IMR-90 (cell line): ENCODE measurements at regions not wholly inside any gene's neighbourhood (a gene's known extent, or its start where the extent isn't known, plus 50 kb on each side); places are given as distances from the start of the nearest gene placed in this dataset.

ENCODE experiments used
- ATAC-seq: fragments of 200-7000 bp; cut with Tn5 transposase; 2 replicates; pipeline ENCODE4 v1.9.1; 2020; ENCODE audit warnings: low read depth, mild to moderate bottlenecking, moderate library complexity
- BruUV-seq: library from RNA; stranded (reverse); fragments of 400-500 nt; replicated peaks from 2 replicates; lab custom pipeline; 2021; lab: Mats Ljungman, UMichigan
- CTCF ChIA-PET: fragments of 300-600 bp; formaldehyde crosslinking; extraction: SDS; loops from one replicate; lab custom pipeline; 2021; ENCODE audit warnings: antibody characterized with exemption; lab: Yijun Ruan, JAX
- POLR2A ChIA-PET: fragments of 300-600 bp; sonication (Branson Sonifier 250); formaldehyde crosslinking; loops from one replicate; lab custom pipeline; 2022; ENCODE audit warnings: antibody characterized with exemption; ENCODE audit not compliant: unreplicated experiment; lab: Charles Lee
- DNase-seq: peaks from one replicate; pipeline ENCODE4 v3.0.0; 2013
- H2AFZ ChIP-seq: replicated peaks from 2 replicates; pipeline ENCODE3; 2013; ENCODE audit warnings: low read length, mild to moderate bottlenecking; ENCODE audit not compliant: poor library complexity
- H2AK5ac ChIP-seq: 2 replicates; pipeline ENCODE4 v1.6.1; 2013; ENCODE audit warnings: low read depth, low read length, inconsistent platforms
- H2AK9ac ChIP-seq: replicated peaks from 2 replicates; pipeline ENCODE3; 2013; ENCODE audit warnings: mild to moderate bottlenecking, low read depth, low read length, moderate library complexity; ENCODE audit not compliant: poor library complexity
- H2BK120ac ChIP-seq: 2 replicates; pipeline ENCODE4 v1.6.1; 2013; ENCODE audit warnings: low read depth, low read length, inconsistent platforms
- H2BK15ac ChIP-seq: 3 replicates; pipeline ENCODE4 v1.6.1; 2013; ENCODE audit warnings: low read depth, low read length, inconsistent platforms
- H2BK20ac ChIP-seq: 2 replicates; pipeline ENCODE4 v1.6.1; 2013; ENCODE audit warnings: low read depth, mild to moderate bottlenecking, inconsistent platforms, low read length, moderate library complexity
- H2BK5ac ChIP-seq: 2 replicates; pipeline ENCODE4 v1.6.1; 2013; ENCODE audit warnings: mild to moderate bottlenecking, low read depth, low read length, inconsistent platforms; ENCODE audit not compliant: poor library complexity, severe bottlenecking
- H3K14ac ChIP-seq: replicated peaks from 2 replicates; pipeline ENCODE4 v1.6.1; 2013; ENCODE audit warnings: low read depth, low read length, inconsistent platforms
- H3K18ac ChIP-seq: 2 replicates; pipeline ENCODE4 v1.6.1; 2013; ENCODE audit warnings: low read depth, low read length, control low read depth
- H3K23ac ChIP-seq: 2 replicates; pipeline ENCODE4 v1.6.1; 2013; ENCODE audit warnings: low read depth, low read length, inconsistent platforms
- H3K27ac ChIP-seq: 2 replicates; pipeline ENCODE4 v1.5.1; 2013; ENCODE audit warnings: mild to moderate bottlenecking, control low read depth, low read length; ENCODE audit not compliant: insufficient read depth
- H3K27me3 ChIP-seq: 2 replicates; pipeline ENCODE4 v1.6.1; 2013; ENCODE audit warnings: low read length; ENCODE audit not compliant: control insufficient read depth, insufficient read depth
- H3K36me3 ChIP-seq: 2 replicates; pipeline ENCODE4 v1.6.1; 2013; ENCODE audit warnings: low read length, mixed read lengths; ENCODE audit not compliant: control insufficient read depth, insufficient read depth
- H3K4ac ChIP-seq: 2 replicates; pipeline ENCODE4 v1.6.1; 2013; ENCODE audit warnings: low read depth, low read length, inconsistent platforms
- H3K4me1 ChIP-seq: 2 replicates; pipeline ENCODE4 v1.6.1; 2013; ENCODE audit warnings: low read length, mixed read lengths; ENCODE audit not compliant: control insufficient read depth, insufficient read depth
- H3K4me2 ChIP-seq: 2 replicates; pipeline ENCODE4 v1.6.1; 2013; ENCODE audit warnings: low read depth, mild to moderate bottlenecking, control low read depth, low read length, moderate library complexity
- H3K4me3 ChIP-seq: 2 replicates; pipeline ENCODE4 v1.5.1; 2013; ENCODE audit warnings: low read depth, mild to moderate bottlenecking, control low read depth, low read length, moderate library complexity; ENCODE audit not compliant: insufficient read depth
- H3K56ac ChIP-seq: 2 replicates; pipeline ENCODE4 v1.6.1; 2013; ENCODE audit warnings: low read length, inconsistent platforms; ENCODE audit not compliant: insufficient read depth; ENCODE audit errors: extremely low read depth
- H3K79me1 ChIP-seq, 2 experiments: 2 replicates each; pipeline ENCODE4 v1.6.1; 2013; ENCODE audit warnings: low read length in 2 of 2, inconsistent platforms in 1 of 2, low read depth in 1 of 2
- H3K9ac ChIP-seq: 2 replicates; pipeline ENCODE4 v1.6.1; 2013; ENCODE audit warnings: low read depth, low read length, control low read depth
- H3K9me1 ChIP-seq: 2 replicates; pipeline ENCODE4 v1.6.1; 2013; ENCODE audit warnings: low read length, inconsistent platforms; ENCODE audit not compliant: insufficient read depth
- H3K9me3 ChIP-seq: 2 replicates; pipeline ENCODE4 v1.6.1; 2013; ENCODE audit warnings: low read length; ENCODE audit not compliant: control insufficient read depth, insufficient read depth
- H4K20me1 ChIP-seq: 2 replicates; pipeline ENCODE4 v1.6.1; 2013; ENCODE audit warnings: low read length, inconsistent platforms; ENCODE audit not compliant: insufficient read depth
- H4K5ac ChIP-seq: 2 replicates; pipeline ENCODE4 v1.6.1; 2013; ENCODE audit warnings: mild to moderate bottlenecking, low read depth, low read length, control low read depth
- H4K8ac ChIP-seq, 2 experiments: 2 replicates each; pipeline ENCODE4 v1.6.1; 2013; ENCODE audit warnings: low read depth in 2 of 2, low read length in 2 of 2, control low read depth in 1 of 2, inconsistent platforms in 1 of 2
- H4K91ac ChIP-seq: 2 replicates; pipeline ENCODE4 v1.6.1; 2013; ENCODE audit warnings: low read depth, low read length, inconsistent platforms; ENCODE audit not compliant: insufficient read depth
- BHLHE40 ChIP-seq: fragments of 150-350 bp; IDR thresholded peaks from 2 replicates; pipeline ENCODE4 v1.6.1; 2016; ENCODE audit warnings: mild to moderate bottlenecking, low read depth, low read length
- CEBPB ChIP-seq: IDR thresholded peaks from 2 replicates; pipeline ENCODE4 v1.6.1; 2012; ENCODE audit warnings: low read depth, low read length, improper control_type of control experiment
- CHD1 ChIP-seq: IDR thresholded peaks from 2 replicates; pipeline ENCODE4 v1.6.1; 2012; ENCODE audit warnings: low read depth, low read length, improper control_type of control experiment
- FOS ChIP-seq: fragments of 150-350 bp; IDR thresholded peaks from 2 replicates; pipeline ENCODE4 v1.6.1; 2016; ENCODE audit warnings: low read depth, low read length
- MAFK ChIP-seq: IDR thresholded peaks from 2 replicates; pipeline ENCODE4 v1.6.1; 2012; ENCODE audit warnings: low read depth, low read length, improper control_type of control experiment
- MAZ ChIP-seq: IDR thresholded peaks from 2 replicates; pipeline ENCODE4 v1.6.1; 2012; ENCODE audit warnings: low read depth, mild to moderate bottlenecking, low read length, improper control_type of control experiment, moderate library complexity, borderline replicate concordance
- MXI1 ChIP-seq: IDR thresholded peaks from 2 replicates; pipeline ENCODE4 v1.6.1; 2012; ENCODE audit warnings: low read depth, mild to moderate bottlenecking, low read length, moderate library complexity, borderline replicate concordance
- NFE2L2 ChIP-seq: fragments of 150-350 bp; IDR thresholded peaks from 2 replicates; pipeline ENCODE4 v1.6.1; 2016; ENCODE audit warnings: low read depth, mild to moderate bottlenecking, low read length
- POLR2A ChIP-seq: IDR thresholded peaks from 2 replicates; pipeline ENCODE4 v1.6.1; 2012; ENCODE audit warnings: mild to moderate bottlenecking, low read depth, low read length
- RAD21 ChIP-seq: IDR thresholded peaks from 2 replicates; pipeline ENCODE4 v1.6.1; 2012; ENCODE audit warnings: low read length, improper control_type of control experiment
- RCOR1 ChIP-seq: IDR thresholded peaks from 2 replicates; pipeline ENCODE4 v1.6.1; 2012; ENCODE audit warnings: mild to moderate bottlenecking, low read length, improper control_type of control experiment; ENCODE audit not compliant: insufficient replicate concordance
- RFX5 ChIP-seq: IDR thresholded peaks from 2 replicates; pipeline ENCODE4 v1.8.0; 2012; ENCODE audit warnings: low read depth, mild to moderate bottlenecking, low read length, moderate library complexity
- SMC3 ChIP-seq: fragments of 150-350 bp; IDR thresholded peaks from 2 replicates; pipeline ENCODE4 v1.6.1; 2016; ENCODE audit warnings: low read depth, mild to moderate bottlenecking, antibody characterized with exemption, low read length, moderate library complexity
- USF2 ChIP-seq: fragments of 150-350 bp; IDR thresholded peaks from 2 replicates; pipeline ENCODE4 v1.6.1; 2017; ENCODE audit warnings: mild to moderate bottlenecking, antibody characterized with exemption, low read length, low read depth
- WGBS, 2 experiments: methylation state at CpG; one replicate each; pipeline versions ENCODE4 v1.1.5 to v1.1.7; 2013; ENCODE audit warnings: missing lambda C conversion rate in 2 of 2; ENCODE audit not compliant: insufficient read length in 1 of 2; ENCODE audit errors: extremely low coverage in 2 of 2; 5-methylcytosine and 5-hydroxymethylcytosine counted together
- dilution Hi-C: fragments of 300-500 bp; cut with HindIII; formaldehyde crosslinking; loops from one replicate; pipeline ENCODE4 v1.14.3; 2018; ENCODE audit warnings: low sequenced_read_pairs; ENCODE audit not compliant: unreplicated experiment
- in situ Hi-C: fragments of 300-500 bp; cut with MboI; formaldehyde crosslinking; loops from 3 replicates; pipeline ENCODE4 v1.14.3; 2019; ENCODE audit warnings: low sequenced_read_pairs, inconsistent platforms, mixed read lengths
- intact Hi-C: fragments of 100-400 bp; cut with micrococcal nuclease; formaldehyde crosslinking; loops from 2 replicates; pipeline ENCODE4 v1.10.0; 2022
- TF ChIP-seq, protein P1 (sequence below): conservative IDR thresholded peaks from 2 replicates; pipeline ENCODE4 v1.5.1; 2012; ENCODE audit warnings: mild to moderate bottlenecking, low read depth, low read length, improper control_type of control experiment
- TF ChIP-seq, protein P2 (sequence below): fragments of 150-350 bp; IDR thresholded peaks from 2 replicates; pipeline ENCODE4 v1.6.1; 2016; ENCODE audit warnings: low read depth, mild to moderate bottlenecking, low read length, moderate library complexity, borderline replicate concordance

DNA sequence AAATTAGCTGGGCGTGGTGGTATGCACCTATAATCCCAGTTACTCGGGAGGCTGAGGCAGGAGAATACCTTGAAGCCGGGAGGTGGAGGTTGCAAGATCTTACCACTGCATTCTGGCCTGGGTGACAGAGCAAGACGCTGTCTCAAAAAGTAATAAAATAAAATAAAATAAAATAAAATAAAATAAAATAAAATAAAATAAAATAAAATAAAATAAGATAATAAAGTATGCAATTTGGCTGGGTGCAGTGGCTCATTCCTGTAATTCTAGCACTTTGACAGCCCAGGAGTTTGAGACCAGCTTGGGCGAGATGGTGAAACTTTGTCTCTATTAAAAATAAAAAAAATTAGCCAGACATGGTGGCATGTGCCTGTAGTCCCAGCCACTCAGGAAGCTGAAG lies 85.6 kb upstream of the XPO1 start:
- H3K4me1 ChIP-seq = 0 out of 2 replicates have a peak, but pooled peaks cover 2% of the 10 kb centered on the region
- peaks cover 3% of the 10 kb centered on the region for H3K9me1 ChIP-seq
- H4K91ac ChIP-seq = no peak overlapping the region
- H2BK5ac ChIP-seq = no peak overlapping the region
- DNase-seq (no peak), ATAC-seq (no peak)
- no peak overlapping the region for H3K23ac ChIP-seq
- intact Hi-C loops (no loop called here), dilution Hi-C loops (no loop called here), in situ Hi-C loops (no loop called here)
- H3K4me2 ChIP-seq = no peak overlapping the region
- no peak overlapping the region for H3K4ac ChIP-seq
- H3K18ac ChIP-seq = no peak overlapping the region
- H3K27me3 ChIP-seq = no peaks in the 10 kb centered on the region
- H2BK20ac ChIP-seq = no peak overlapping the region
- no peaks in the 10 kb centered on the region for H3K9me3 ChIP-seq
- H4K8ac ChIP-seq = no peak overlapping the region
- ChIA-PET POLR2A (no interaction called here), CTCF (no interaction called here)
- no CpG with 5 or more reads among the region's 5 CpGs for WGBS, 2 experiments
- H3K56ac ChIP-seq = no peak overlapping the region
- TF ChIP-seq RAD21 (no peak), MAZ (no peak), SMC3 (no peak), MXI1 (no peak), FOS (no peak), CHD1 (no peak), RCOR1 (no peak), CEBPB (no peak), NFE2L2 (no peak), RFX5 (no peak), MAFK (no peak), POLR2A (no peak), BHLHE40 (no peak), USF2 (no peak)
- TF ChIP-seq, protein P1, sequence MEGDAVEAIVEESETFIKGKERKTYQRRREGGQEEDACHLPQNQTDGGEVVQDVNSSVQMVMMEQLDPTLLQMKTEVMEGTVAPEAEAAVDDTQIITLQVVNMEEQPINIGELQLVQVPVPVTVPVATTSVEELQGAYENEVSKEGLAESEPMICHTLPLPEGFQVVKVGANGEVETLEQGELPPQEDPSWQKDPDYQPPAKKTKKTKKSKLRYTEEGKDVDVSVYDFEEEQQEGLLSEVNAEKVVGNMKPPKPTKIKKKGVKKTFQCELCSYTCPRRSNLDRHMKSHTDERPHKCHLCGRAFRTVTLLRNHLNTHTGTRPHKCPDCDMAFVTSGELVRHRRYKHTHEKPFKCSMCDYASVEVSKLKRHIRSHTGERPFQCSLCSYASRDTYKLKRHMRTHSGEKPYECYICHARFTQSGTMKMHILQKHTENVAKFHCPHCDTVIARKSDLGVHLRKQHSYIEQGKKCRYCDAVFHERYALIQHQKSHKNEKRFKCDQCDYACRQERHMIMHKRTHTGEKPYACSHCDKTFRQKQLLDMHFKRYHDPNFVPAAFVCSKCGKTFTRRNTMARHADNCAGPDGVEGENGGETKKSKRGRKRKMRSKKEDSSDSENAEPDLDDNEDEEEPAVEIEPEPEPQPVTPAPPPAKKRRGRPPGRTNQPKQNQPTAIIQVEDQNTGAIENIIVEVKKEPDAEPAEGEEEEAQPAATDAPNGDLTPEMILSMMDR = no peak
- TF ChIP-seq, protein P2, sequence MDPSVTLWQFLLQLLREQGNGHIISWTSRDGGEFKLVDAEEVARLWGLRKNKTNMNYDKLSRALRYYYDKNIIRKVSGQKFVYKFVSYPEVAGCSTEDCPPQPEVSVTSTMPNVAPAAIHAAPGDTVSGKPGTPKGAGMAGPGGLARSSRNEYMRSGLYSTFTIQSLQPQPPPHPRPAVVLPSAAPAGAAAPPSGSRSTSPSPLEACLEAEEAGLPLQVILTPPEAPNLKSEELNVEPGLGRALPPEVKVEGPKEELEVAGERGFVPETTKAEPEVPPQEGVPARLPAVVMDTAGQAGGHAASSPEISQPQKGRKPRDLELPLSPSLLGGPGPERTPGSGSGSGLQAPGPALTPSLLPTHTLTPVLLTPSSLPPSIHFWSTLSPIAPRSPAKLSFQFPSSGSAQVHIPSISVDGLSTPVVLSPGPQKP = no peak
- H4K20me1 ChIP-seq = peaks cover 3% of the 10 kb centered on the region; the same call in 1 of the 2 replicates
- H2AK5ac ChIP-seq = no peak overlapping the region
- no peak overlapping the region for H2BK120ac ChIP-seq
- no peak overlapping the region for H2BK15ac ChIP-seq
- H2AFZ ChIP-seq = no peak overlapping the region
- no peaks in the 10 kb centered on the region for H3K36me3 ChIP-seq
- H3K14ac ChIP-seq = no peak overlapping the region
- no peak overlapping the region for H3K4me3 ChIP-seq
- no peak overlapping the region for H4K5ac ChIP-seq
- no TSS peak for BruUV-seq
- H2AK9ac ChIP-seq = no peak overlapping the region
- H3K9ac ChIP-seq = no peak overlapping the region
- no peak overlapping the region for H3K27ac ChIP-seq
- H3K79me1 ChIP-seq = no peaks in the 10 kb centered on the region
